Activated CD4-positive, alpha-beta T cell treated with anti-CD3 and anti-CD28 coated beads for 1 hour (primary cell): ENCODE measurements at regions not wholly inside any gene's neighbourhood (a gene's known extent, or its start where the extent isn't known, plus 50 kb on each side); places are given as distances from the start of the nearest gene placed in this dataset.

Experiments used
- DNase-seq: peaks from one replicate; pipeline ENCODE4 v3.0.0-alpha.2; 2020

DNA sequence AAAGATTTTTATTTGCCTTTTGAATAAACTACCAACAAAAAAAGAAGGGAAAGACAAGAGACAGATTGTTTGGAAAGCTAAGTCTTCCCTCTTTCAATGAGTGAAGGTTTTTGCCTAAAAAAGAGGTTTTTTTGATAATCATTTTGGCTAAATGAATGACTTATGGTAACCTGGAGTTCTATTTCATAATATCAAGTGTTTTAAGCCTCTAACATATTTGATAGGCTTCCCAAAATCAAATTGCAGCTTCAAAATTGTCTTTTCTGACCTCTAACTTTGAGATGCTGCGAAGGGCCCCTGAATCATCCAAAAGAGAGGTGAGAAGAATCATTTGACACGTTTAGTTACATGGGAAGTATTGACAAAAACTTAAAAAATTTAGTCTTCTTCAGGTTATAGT is 53.0 kb upstream of the NAMPT start:
- DNase-seq, result no peak

DNA sequence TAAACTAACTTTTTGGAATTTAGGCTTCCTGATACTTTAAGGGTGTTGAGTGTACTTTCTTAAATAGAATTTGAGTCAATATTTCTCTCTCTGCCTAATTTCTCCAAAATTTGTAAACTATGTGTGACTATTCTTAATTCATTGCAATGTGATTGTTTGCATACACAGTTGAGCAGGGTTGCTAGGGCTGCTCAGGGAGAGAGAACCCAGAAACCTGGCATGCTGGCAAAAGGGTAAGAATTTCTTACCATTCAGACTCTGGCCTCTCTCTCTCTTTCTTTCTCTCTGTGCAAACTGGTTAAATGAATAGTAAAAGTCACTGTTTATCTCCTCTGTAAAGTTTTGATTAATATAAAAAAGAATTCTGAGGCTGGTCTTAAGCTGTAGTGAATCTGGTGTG is 51.0 kb upstream of the NAMPT start:
- DNase-seq, result no peak
